ENCODE measurements at regions not wholly inside any gene's neighbourhood (a gene's known extent, or its start where the extent isn't known, plus 50 kb on each side); places are given as distances from the start of the nearest gene placed in this dataset.

GRCh38 chr4:176967586-176967985 is 174.9 kb upstream of the VEGFC start:
- no peak for TF ChIP-seq POLR2AphosphoS5 (IDR thresholded peaks at IDR 0.05)
- TF ChIP-seq CTCF (IDR thresholded peaks at IDR 0.05) = no peak
- TF ChIP-seq EP300 (IDR thresholded peaks at IDR 0.05) = no peak
- TF ChIP-seq POLR2A (IDR thresholded peaks at IDR 0.05) = no peak
- WGBS, 5 donors = 58 to 69% (median 63%) methylated on average over 3 of the region's 3 CpGs

GRCh38 chr4:176968094-176968493 is 175.4 kb upstream of the VEGFC start:
- Histone ChIP-seq H3K4me3 (no peak overlapping the region), H3K36me3 (no peaks in the 10 kb centered on the region), H3K9me3 (no peaks in the 10 kb centered on the region), H3K4me1 (no peaks in the 10 kb centered on the region), H3K27me3 (no peaks in the 10 kb centered on the region), H3K27ac (no peak overlapping the region)
- DNase-seq = no peak
- intact Hi-C loops (cut with DNase I; ENCODE audit: low total_unique reads) = no loop called here
- TF ChIP-seq EP300 (IDR thresholded peaks at IDR 0.05) (no peak), CTCF (IDR thresholded peaks at IDR 0.05) (no peak), POLR2AphosphoS5 (IDR thresholded peaks at IDR 0.05) (no peak), POLR2A (IDR thresholded peaks at IDR 0.05) (no peak)
- 61 to 75% (median 68%) methylated on average over 1 of the region's 1 CpG for WGBS, 5 donors

More at GRCh38 chr4:176967586-176967985, 174.9 kb upstream of the VEGFC start:
- Histone ChIP-seq H3K4me3 (no peak overlapping the region), H3K27ac (no peak overlapping the region), H3K36me3 (no peaks in the 10 kb centered on the region), H3K4me1 (no peaks in the 10 kb centered on the region), H3K27me3 (no peaks in the 10 kb centered on the region), H3K9me3 (no peaks in the 10 kb centered on the region)
- no peak for DNase-seq
- intact Hi-C loops (cut with DNase I; ENCODE audit: low total_unique reads) = no loop called here

- WGBS, 5 donors = 66 to 79% (median 68%) methylated on average over 2 of the region's 2 CpGs
- Histone ChIP-seq H3K27me3 (no peaks in the 10 kb centered on the region), H3K36me3 (no peaks in the 10 kb centered on the region), H3K27ac (no peak overlapping the region), H3K4me3 (no peak overlapping the region), H3K4me1 (no peaks in the 10 kb centered on the region), H3K9me3 (no peaks in the 10 kb centered on the region)
- no peak for TF ChIP-seq CTCF (IDR thresholded peaks at IDR 0.05)
- intact Hi-C loops (cut with DNase I; ENCODE audit: low total_unique reads) = no loop called here
- no peak for DNase-seq
These were observed 176.3 kb upstream of the VEGFC start for GRCh38 chr4:176969011-176969410.

- no peak overlapping the region for H3K27ac ChIP-seq
- no peaks in the 10 kb centered on the region for H3K4me1 ChIP-seq
- TF ChIP-seq POLR2A (IDR thresholded peaks at IDR 0.05) (no peak), CTCF (IDR thresholded peaks at IDR 0.05) (no peak), POLR2AphosphoS5 (IDR thresholded peaks at IDR 0.05) (no peak), EP300 (IDR thresholded peaks at IDR 0.05) (no peak)
- no peak overlapping the region for H3K4me3 ChIP-seq
- no peaks in the 10 kb centered on the region for H3K36me3 ChIP-seq
- 74 to 88% (median 81%) methylated on average over 4 of the region's 4 CpGs for WGBS, 5 donors
- no peaks in the 10 kb centered on the region for H3K9me3 ChIP-seq
- no peaks in the 10 kb centered on the region for H3K27me3 ChIP-seq
- no peak for DNase-seq
- intact Hi-C loops (cut with DNase I; ENCODE audit: low total_unique reads) = no loop called here
These were observed 178.1 kb upstream of the VEGFC start for GRCh38 chr4:176970853-176971252.
